ENCODE measurements at regions not wholly inside any gene's neighbourhood (a gene's known extent, or its start where the extent isn't known, plus 50 kb on each side); places are given as distances from the start of the nearest gene placed in this dataset.

- no peak for TF ChIP-seq CTCF (IDR thresholded peaks at IDR 0.05)
- no peak for TF ChIP-seq EP300 (IDR thresholded peaks at IDR 0.05)
- no peak for TF ChIP-seq POLR2A (IDR thresholded peaks at IDR 0.05; ENCODE audit: low read depth)
Observed at GRCh38 chr18:8943900-8944870, 158.3 kb upstream of the NDUFV2 start.
